ENCODE measurements at regions not wholly inside any gene's neighbourhood (a gene's known extent, or its start where the extent isn't known, plus 50 kb on each side); places are given as distances from the start of the nearest gene placed in this dataset.

DNA sequence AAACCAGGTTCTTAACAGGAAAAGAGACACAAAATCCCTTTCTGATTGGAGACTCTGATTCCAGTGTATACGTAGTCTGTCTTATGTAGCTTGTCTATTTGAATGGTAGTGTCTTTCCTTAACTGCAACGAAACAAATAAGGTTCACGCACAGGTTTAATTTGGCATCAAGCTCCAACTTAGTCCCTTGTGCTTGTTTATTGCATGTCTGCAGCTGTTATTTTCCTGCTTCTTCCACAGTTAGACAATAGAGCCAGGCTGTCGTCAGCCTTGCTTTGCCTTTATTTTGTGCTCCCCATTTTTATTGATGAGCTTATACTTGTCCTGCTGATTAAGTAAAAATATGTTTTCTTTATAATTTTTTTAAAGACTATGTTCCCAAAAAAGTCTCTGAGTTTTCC lies 152.7 kb upstream of the CDIN1 start:
- peaks cover 0 to 4% of the 10 kb centered on the region in 2 donors for H3K4me1 ChIP-seq
- no peak overlapping the region for H3K27ac ChIP-seq
- TF ChIP-seq, protein P1, sequence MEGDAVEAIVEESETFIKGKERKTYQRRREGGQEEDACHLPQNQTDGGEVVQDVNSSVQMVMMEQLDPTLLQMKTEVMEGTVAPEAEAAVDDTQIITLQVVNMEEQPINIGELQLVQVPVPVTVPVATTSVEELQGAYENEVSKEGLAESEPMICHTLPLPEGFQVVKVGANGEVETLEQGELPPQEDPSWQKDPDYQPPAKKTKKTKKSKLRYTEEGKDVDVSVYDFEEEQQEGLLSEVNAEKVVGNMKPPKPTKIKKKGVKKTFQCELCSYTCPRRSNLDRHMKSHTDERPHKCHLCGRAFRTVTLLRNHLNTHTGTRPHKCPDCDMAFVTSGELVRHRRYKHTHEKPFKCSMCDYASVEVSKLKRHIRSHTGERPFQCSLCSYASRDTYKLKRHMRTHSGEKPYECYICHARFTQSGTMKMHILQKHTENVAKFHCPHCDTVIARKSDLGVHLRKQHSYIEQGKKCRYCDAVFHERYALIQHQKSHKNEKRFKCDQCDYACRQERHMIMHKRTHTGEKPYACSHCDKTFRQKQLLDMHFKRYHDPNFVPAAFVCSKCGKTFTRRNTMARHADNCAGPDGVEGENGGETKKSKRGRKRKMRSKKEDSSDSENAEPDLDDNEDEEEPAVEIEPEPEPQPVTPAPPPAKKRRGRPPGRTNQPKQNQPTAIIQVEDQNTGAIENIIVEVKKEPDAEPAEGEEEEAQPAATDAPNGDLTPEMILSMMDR (IDR thresholded peaks at IDR 0.05 in 4 of 5, conservative IDR thresholded peaks at IDR 0.05 in 1 of 5), result no peak
- no peak for TF ChIP-seq POLR2A (IDR thresholded peaks at IDR 0.05)
- H3K27me3 ChIP-seq, result no peaks in the 10 kb centered on the region
- no peaks in the 10 kb centered on the region for H3K9me3 ChIP-seq
- no peak for DNase-seq
- ATAC-seq, result peak in 1 of 2 donors; percentile 45
- H3K4me3 ChIP-seq, result no peak overlapping the region
- intact Hi-C loops (cut with DNase I; ENCODE audit: low total_unique reads) (no loop called here), in situ Hi-C loops (cut with MboI; ENCODE audit: low sequenced_read_pairs in 4 of 4) (no loop called here)
- no peaks in the 10 kb centered on the region for H3K36me3 ChIP-seq

DNA sequence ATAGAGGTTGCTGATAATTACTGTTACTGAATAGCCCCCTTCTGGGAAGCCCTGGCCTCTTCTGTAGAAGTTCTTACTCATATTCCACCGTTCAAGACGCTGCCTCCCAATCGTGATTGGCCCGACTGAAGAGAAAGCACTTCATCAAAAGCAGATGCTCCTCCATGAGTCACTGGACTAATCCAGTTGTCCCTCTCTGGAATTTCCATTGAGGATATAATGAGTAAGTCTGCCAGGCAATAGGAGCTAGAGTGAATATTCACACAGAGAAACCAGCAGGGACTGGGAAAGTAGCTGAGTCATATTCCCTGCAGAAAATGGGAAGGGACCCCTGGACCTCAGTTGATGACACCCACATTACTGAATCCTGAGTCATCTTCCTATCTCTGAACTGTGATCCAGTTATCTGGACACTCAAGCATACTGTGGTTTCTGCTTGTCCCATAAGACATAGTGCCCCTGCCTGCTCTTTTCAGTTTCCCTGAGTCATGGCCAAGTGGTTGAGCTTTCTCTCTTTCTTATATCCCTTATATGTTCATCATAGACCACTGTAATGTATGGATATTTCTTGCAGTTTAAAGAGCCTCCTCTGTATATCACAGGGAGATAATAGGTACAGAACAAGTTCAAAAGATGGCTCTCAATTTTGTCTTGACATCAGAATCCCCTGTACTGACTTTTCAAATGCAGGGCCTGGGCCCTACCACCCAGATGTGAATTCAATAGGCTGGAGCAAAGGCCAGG lies 151.2 kb upstream of the CDIN1 start:
- no peaks in the 10 kb centered on the region for H3K9me3 ChIP-seq
- peaks cover 0 to 4% of the 10 kb centered on the region in 2 donors for H3K4me1 ChIP-seq
- no peak overlapping the region for H3K4me3 ChIP-seq
- no peaks in the 10 kb centered on the region for H3K36me3 ChIP-seq
- DNase-seq (no peak), ATAC-seq (peak; percentile 60 to 69)
- intact Hi-C loops (cut with DNase I; ENCODE audit: low total_unique reads) (no loop called here), in situ Hi-C loops (cut with MboI; ENCODE audit: low sequenced_read_pairs in 4 of 4) (no loop called here)
- no peak overlapping the region for H3K27ac ChIP-seq
- TF ChIP-seq, protein P1 (IDR thresholded peaks at IDR 0.05 in 4 of 5, conservative IDR thresholded peaks at IDR 0.05 in 1 of 5), result no peak
- TF ChIP-seq POLR2A (IDR thresholded peaks at IDR 0.05), result no peak
- no peaks in the 10 kb centered on the region for H3K27me3 ChIP-seq

DNA sequence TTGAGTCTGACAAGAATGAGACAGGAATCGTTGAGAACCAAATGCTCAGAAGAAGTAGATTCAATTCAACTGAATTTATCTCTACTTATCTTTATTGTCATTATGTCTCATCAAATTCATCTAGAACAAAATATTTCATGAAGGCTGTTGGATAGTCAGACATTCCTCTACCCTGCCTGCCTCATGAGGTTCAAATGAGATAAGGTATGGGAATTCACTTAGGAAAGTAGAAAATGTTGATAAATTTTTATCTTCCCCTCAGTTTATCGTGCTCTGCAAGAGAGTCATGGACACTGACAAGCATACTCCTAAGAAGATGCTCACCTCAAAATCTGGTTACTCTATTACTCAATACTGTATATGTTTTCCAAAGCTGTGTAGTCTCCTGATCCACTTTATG lies 149.7 kb upstream of the CDIN1 start:
- Histone ChIP-seq H3K4me3 (no peak overlapping the region), H3K27me3 (no peaks in the 10 kb centered on the region), H3K36me3 (no peaks in the 10 kb centered on the region), H3K9me3 (no peaks in the 10 kb centered on the region), H3K27ac (no peak overlapping the region), H3K4me1 (peaks cover 0 to 4% of the 10 kb centered on the region in 2 donors)
- no peak for DNase-seq
- no peak for TF ChIP-seq POLR2A (IDR thresholded peaks at IDR 0.05)
- TF ChIP-seq, protein P1 (IDR thresholded peaks at IDR 0.05 in 4 of 5, conservative IDR thresholded peaks at IDR 0.05 in 1 of 5), result no peak
- no peak for ATAC-seq
- intact Hi-C loops (cut with DNase I; ENCODE audit: low total_unique reads) (no loop called here), in situ Hi-C loops (cut with MboI; ENCODE audit: low sequenced_read_pairs in 4 of 4) (no loop called here)

DNA sequence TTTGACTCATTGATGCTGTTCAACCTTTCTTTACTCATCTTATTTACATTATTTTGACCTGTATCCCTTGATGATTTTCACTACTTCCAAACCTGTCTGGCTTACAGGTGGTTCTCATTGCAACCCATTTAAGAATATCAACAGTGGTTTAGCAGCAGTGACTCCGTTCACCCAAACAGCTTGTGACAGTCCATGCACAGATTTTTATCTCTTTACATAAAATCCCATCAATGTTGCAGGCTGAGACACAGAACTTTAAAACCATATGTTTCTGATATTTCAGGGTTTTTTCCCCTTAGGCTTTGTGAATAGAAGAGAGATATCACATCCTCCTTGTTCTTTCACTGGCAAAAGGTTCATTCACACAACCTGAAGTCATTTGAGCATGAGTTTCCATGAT lies 149.1 kb upstream of the CDIN1 start:
- in situ Hi-C loops (cut with MboI; ENCODE audit: low sequenced_read_pairs in 4 of 4), result no loop called here
- Histone ChIP-seq H3K36me3 (no peaks in the 10 kb centered on the region), H3K4me3 (no peak overlapping the region), H3K27me3 (no peaks in the 10 kb centered on the region), H3K27ac (no peak overlapping the region), H3K9me3 (no peaks in the 10 kb centered on the region), H3K4me1 (peaks cover 0 to 4% of the 10 kb centered on the region in 2 donors)
- ATAC-seq (no peak), DNase-seq (no peak)
- TF ChIP-seq POLR2A (IDR thresholded peaks at IDR 0.05), result no peak
- TF ChIP-seq, protein P1 (IDR thresholded peaks at IDR 0.05 in 4 of 5, conservative IDR thresholded peaks at IDR 0.05 in 1 of 5), result no peak
- intact Hi-C loops (cut with DNase I; ENCODE audit: low total_unique reads), result no loop called here
